NB4 (cell line): ENCODE measurements at regions not wholly inside any gene's neighbourhood (a gene's known extent, or its start where the extent isn't known, plus 50 kb on each side); places are given as distances from the start of the nearest gene placed in this dataset.

Experiments used
- CTCF ChIP-seq: IDR thresholded peaks from one replicate; pipeline ENCODE4 v1.5.1; 2012; ENCODE audit warnings: low read depth, low read length
- POLR2A ChIP-seq: IDR thresholded peaks from 2 replicates; pipeline ENCODE4 v1.6.1; 2011; ENCODE audit warnings: mild to moderate bottlenecking; ENCODE audit not compliant: insufficient read length; ENCODE audit errors: extremely low read depth
- TF ChIP-seq, protein P1 (sequence below): IDR thresholded peaks from 2 replicates; pipeline ENCODE4 v1.6.1; 2011; ENCODE audit warnings: low read depth, low read length

DNA sequence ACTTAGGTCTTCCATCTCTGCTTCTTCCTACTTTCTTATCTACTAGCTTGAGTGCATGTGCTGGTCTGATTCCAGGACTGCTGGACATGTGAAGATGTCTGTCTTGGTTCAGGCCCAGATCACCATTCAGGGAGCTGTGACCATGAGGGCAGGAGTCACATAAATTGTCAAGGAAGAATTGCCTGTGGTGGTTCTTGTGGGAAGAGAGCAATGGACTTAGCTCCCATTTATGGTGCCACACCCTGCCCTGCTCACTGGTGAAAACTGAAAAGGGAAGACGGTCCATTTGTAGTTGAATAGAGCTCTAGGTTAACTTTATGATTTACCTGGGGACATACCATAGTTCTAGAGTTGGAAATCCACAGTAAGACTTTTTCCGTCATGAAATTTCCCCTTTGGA lies 244.3 kb upstream of the ZNF608 start:
- TF ChIP-seq, protein P1, sequence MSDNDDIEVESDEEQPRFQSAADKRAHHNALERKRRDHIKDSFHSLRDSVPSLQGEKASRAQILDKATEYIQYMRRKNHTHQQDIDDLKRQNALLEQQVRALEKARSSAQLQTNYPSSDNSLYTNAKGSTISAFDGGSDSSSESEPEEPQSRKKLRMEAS, result no peak
- TF ChIP-seq CTCF (no peak), POLR2A (no peak)
